Spleen (tissue), 11 donors: ENCODE measurements at regions not wholly inside any gene's neighbourhood (a gene's known extent, or its start where the extent isn't known, plus 50 kb on each side); places are given as distances from the start of the nearest gene placed in this dataset.

Source experiments
- DNase-seq: peaks from one replicate; pipeline ENCODE4 v3.0.0-alpha.2; 2020
- H3K27ac ChIP-seq, 8 donors: fragments of 200-600 bp; sonication (generic) in 7 of 8; 1 replicate in 4 of 8; 2 replicates in 4 of 8; pipeline versions ENCODE4 v1.5.0 to v1.8.0; 2016 to 2021; ENCODE audit warnings: inconsistent platforms in 4 of 8, mild to moderate bottlenecking in 4 of 8, moderate library complexity in 1 of 8
- H3K27me3 ChIP-seq, 7 donors: fragments of 200-600 bp; sonication (generic) in 6 of 7; replicated peaks in 1 of 7; 1 replicate in 4 of 7; 2 replicates in 3 of 7; pipeline versions ENCODE4 v1.5.0 to v1.8.0; 2016 to 2021; ENCODE audit warnings: inconsistent platforms in 3 of 7, mild to moderate bottlenecking in 1 of 7
- H3K36me3 ChIP-seq, 6 donors: fragments of 200-600 bp; sonication (generic) in 5 of 6; 1 replicate in 4 of 6; 2 replicates in 2 of 6; pipeline versions ENCODE4 v1.5.0 to v1.8.0; 2016 to 2021; ENCODE audit warnings: inconsistent platforms in 2 of 6
- H3K4me1 ChIP-seq, 6 donors: fragments of 200-600 bp; sonication (generic) in 5 of 6; 1 replicate in 3 of 6; 2 replicates in 3 of 6; pipeline versions ENCODE4 v1.5.0 to v1.8.0; 2016 to 2021; ENCODE audit warnings: inconsistent platforms in 3 of 6
- H3K4me3 ChIP-seq, 8 donors: fragments of 200-600 bp; sonication (generic) in 7 of 8; 1 replicate in 4 of 8; 2 replicates in 4 of 8; pipeline versions ENCODE4 v1.5.0 to v1.8.0; 2016 to 2021; ENCODE audit warnings: inconsistent platforms in 4 of 8, mild to moderate bottlenecking in 4 of 8, moderate library complexity in 2 of 8
- H3K9me3 ChIP-seq, 8 donors: fragments of 200-600 bp; sonication (generic) in 7 of 8; 1 replicate in 4 of 8; 2 replicates in 4 of 8; pipeline versions ENCODE4 v1.5.0 to v1.8.0; 2016 to 2021; ENCODE audit warnings: inconsistent platforms in 4 of 8
- POLR2A ChIP-seq, 3 donors: fragments of 450-650 bp; IDR thresholded peaks; one replicate each; pipeline ENCODE4 v1.5.1; 2017; ENCODE audit warnings: antibody characterized with exemption in 3 of 3, mild to moderate bottlenecking in 1 of 3
- POLR2AphosphoS5 ChIP-seq, 3 donors: sonication (generic); formaldehyde crosslinking; IDR thresholded peaks; one replicate each; pipeline ENCODE4 v1.5.1; 2017; ENCODE audit warnings: antibody characterized with exemption in 3 of 3
- WGBS, 5 donors: extraction: QIAGEN DNeasy Blood & Tissue Kit in 3 of 5; methylation state at CpG; one replicate each; pipeline versions ENCODE4 v1.1.5 to v1.1.7; 2013 to 2018; 5-methylcytosine and 5-hydroxymethylcytosine counted together
- intact Hi-C: fragments of 100-400 bp; cut with DNase I; formaldehyde crosslinking; loops from one replicate; pipeline ENCODE4 v1.15.0; 2023; ENCODE audit warnings: low total_unique reads
- TF ChIP-seq, protein P1 (sequence below), 11 experiments: fragments of 200-600 bp in 7 of 11; fragments of 450-650 bp in 4 of 11; sonication (generic) in 4 of 11; IDR thresholded peaks in 8 of 11; conservative IDR thresholded peaks in 3 of 11; 1 replicate in 7 of 11; 2 replicates in 4 of 11; pipeline versions ENCODE4 v1.4.0 to v1.8.0; 2016 to 2021; ENCODE audit warnings: antibody characterized with exemption in 11 of 11, inconsistent platforms in 4 of 11, mild to moderate bottlenecking in 1 of 11
- donor health status: healthy with polysubstance abuse.
- donor health status: DM: no; HTN: no; CAD: no; lungs with moderate emphysema.
- donor health status: DM: no; HTN: no; CAD: no.
- donor health status: Bipolar disorder and iron deficiency.
- donor health status: healthy.
- donor health status: DM: no; HTN: no; CAD: no.
- donor health status: DM: yes; HTN: yes; CAD: no.

DNA sequence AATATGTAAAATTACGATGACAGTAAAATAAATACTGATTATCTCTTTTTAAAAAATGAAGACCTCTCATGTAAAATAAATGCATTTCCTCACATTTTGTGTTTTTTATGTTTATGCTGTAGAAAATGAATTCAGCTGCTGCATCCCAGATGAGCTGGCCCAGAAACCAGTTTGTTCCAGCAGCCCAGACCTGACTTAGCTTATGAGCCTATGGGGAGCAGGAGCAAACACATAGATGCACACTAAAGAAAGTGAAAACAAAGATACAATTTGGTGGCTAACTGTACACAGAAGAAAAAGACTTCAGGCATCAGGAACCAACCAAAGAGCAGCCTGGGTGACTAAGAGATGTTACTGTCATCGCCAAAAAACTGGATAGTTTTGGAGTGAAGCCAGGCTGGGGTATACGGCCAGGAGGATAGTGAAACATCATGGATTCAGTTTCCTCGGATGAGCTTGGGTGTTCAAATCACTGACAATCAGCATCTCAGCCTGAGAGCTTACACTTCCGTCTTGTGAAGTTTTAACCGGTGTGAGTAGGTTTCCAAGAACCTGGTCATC lies 113.9 kb upstream of the BACE2 start:
- TF ChIP-seq, protein P1, sequence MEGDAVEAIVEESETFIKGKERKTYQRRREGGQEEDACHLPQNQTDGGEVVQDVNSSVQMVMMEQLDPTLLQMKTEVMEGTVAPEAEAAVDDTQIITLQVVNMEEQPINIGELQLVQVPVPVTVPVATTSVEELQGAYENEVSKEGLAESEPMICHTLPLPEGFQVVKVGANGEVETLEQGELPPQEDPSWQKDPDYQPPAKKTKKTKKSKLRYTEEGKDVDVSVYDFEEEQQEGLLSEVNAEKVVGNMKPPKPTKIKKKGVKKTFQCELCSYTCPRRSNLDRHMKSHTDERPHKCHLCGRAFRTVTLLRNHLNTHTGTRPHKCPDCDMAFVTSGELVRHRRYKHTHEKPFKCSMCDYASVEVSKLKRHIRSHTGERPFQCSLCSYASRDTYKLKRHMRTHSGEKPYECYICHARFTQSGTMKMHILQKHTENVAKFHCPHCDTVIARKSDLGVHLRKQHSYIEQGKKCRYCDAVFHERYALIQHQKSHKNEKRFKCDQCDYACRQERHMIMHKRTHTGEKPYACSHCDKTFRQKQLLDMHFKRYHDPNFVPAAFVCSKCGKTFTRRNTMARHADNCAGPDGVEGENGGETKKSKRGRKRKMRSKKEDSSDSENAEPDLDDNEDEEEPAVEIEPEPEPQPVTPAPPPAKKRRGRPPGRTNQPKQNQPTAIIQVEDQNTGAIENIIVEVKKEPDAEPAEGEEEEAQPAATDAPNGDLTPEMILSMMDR (IDR thresholded peaks at IDR 0.05 in 8 of 11, conservative IDR thresholded peaks at IDR 0.05 in 3 of 11), result no peak
- TF ChIP-seq POLR2A (IDR thresholded peaks at IDR 0.05), result no peak
- no peak for TF ChIP-seq POLR2AphosphoS5 (IDR thresholded peaks at IDR 0.05)
- DNase-seq, result no peak
- Histone ChIP-seq H3K4me1 (no peaks in the 10 kb centered on the region), H3K27me3 (no peaks in the 10 kb centered on the region), H3K36me3 (no peaks in the 10 kb centered on the region), H3K27ac (no peak overlapping the region), H3K9me3 (peaks cover 0 to 12% (median 2%) of the 10 kb centered on the region in 8 donors), H3K4me3 (no peak overlapping the region)
- intact Hi-C loops, result no loop called here
- WGBS, 5 donors, result 81 to 93% (median 87%) methylated on average over 6 of the region's 6 CpGs

DNA sequence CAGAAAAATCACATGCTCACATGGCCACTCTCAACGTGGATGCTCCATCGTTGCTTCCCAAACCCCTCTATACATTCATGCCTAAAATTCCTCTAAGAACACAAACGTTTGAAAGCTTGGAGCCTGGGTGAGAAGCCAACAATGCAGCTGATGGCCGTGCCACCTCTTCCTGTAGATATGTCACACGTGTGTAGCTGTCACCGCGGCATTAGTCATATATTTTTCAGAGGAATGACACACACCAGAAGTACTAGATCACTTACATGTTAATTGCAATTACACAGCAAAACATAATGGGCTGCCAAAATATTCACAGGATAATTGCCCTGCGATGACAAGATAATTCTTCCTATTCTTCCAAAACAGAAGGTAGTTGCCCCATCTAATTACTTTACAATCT lies 112.7 kb upstream of the BACE2 start:
- H3K27me3 ChIP-seq, result peaks cover 0 to 9% (median 0%) of the 10 kb centered on the region in 7 donors
- H3K4me3 ChIP-seq, result no peak overlapping the region
- no peak for DNase-seq
- H3K9me3 ChIP-seq, result peaks cover 0 to 13% (median 2%) of the 10 kb centered on the region in 8 donors
- intact Hi-C loops, result no loop called here
- no peaks in the 10 kb centered on the region for H3K4me1 ChIP-seq
- no peak overlapping the region for H3K27ac ChIP-seq
- WGBS, 5 donors, result 74 to 85% (median 80%) methylated on average over 8 of the region's 8 CpGs
- no peaks in the 10 kb centered on the region for H3K36me3 ChIP-seq
- TF ChIP-seq POLR2A (IDR thresholded peaks at IDR 0.05) (no peak), POLR2AphosphoS5 (IDR thresholded peaks at IDR 0.05) (no peak)
- TF ChIP-seq, protein P1 (IDR thresholded peaks at IDR 0.05 in 8 of 11, conservative IDR thresholded peaks at IDR 0.05 in 3 of 11), result no peak

DNA sequence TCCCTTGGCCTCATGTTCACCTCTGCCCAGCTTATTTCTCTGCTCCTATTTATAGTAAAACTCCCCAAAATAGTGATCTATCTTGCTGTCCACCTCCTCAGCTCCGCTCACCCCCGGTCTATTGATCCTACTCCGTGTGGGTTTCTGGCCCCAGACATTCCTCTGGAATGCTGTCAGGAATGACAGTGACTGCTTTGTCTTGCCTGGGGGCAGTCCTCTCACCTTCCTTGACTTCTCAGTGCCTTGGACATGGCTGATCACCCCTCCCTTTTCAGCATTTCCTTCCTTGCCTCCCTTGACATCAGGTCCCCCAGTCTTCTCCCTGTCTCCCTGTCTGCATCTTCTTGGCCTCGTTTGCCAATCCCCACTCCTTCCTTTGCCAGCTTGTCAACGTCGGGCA lies 108.1 kb upstream of the BACE2 start:
- 65 to 76% (median 74%) methylated on average over 6 of the region's 6 CpGs for whole genome bisulfite sequencing, 5 donors
- Histone ChIP-seq H3K4me1 (no peaks in the 10 kb centered on the region), H3K36me3 (no peaks in the 10 kb centered on the region), H3K9me3 (peaks cover 0 to 9% (median 2%) of the 10 kb centered on the region in 8 donors), H3K27ac (no peak overlapping the region), H3K27me3 (peaks cover 0 to 10% (median 0%) of the 10 kb centered on the region in 7 donors), H3K4me3 (no peak overlapping the region)
- intact Hi-C loops, result no loop called here
- no peak for TF ChIP-seq POLR2A (IDR thresholded peaks at IDR 0.05)
- TF ChIP-seq, protein P1 (IDR thresholded peaks at IDR 0.05 in 8 of 11, conservative IDR thresholded peaks at IDR 0.05 in 3 of 11), result no peak
- no peak for TF ChIP-seq POLR2AphosphoS5 (IDR thresholded peaks at IDR 0.05)
- no peak for DNase-seq

GRCh38 chr21:41061701-41062100 lies 106.3 kb upstream of the BACE2 start:
- intact Hi-C loops, result no loop called here

More at GRCh38 chr21:41061701-41062100, 106.3 kb upstream of the BACE2 start:
- DNase-seq, result no peak
- H3K4me1 ChIP-seq, result no peaks in the 10 kb centered on the region
- no peaks in the 10 kb centered on the region for H3K36me3 ChIP-seq
- peaks cover 0 to 9% (median 2%) of the 10 kb centered on the region in 8 donors for H3K9me3 ChIP-seq
- no peak overlapping the region for H3K27ac ChIP-seq
- H3K4me3 ChIP-seq, result no peak overlapping the region
- H3K27me3 ChIP-seq, result peaks cover 0 to 15% (median 0%) of the 10 kb centered on the region in 7 donors
- TF ChIP-seq POLR2AphosphoS5 (IDR thresholded peaks at IDR 0.05) (no peak), POLR2A (IDR thresholded peaks at IDR 0.05) (no peak)
- TF ChIP-seq, protein P1 (IDR thresholded peaks at IDR 0.05 in 8 of 11, conservative IDR thresholded peaks at IDR 0.05 in 3 of 11), result no peak
- 85 to 96% (median 94%) methylated on average over 7 of the region's 7 CpGs for WGBS, 5 donors
